ENCODE measurements at regions not wholly inside any gene's neighbourhood (a gene's known extent, or its start where the extent isn't known, plus 50 kb on each side); places are given as distances from the start of the nearest gene placed in this dataset.

DNA sequence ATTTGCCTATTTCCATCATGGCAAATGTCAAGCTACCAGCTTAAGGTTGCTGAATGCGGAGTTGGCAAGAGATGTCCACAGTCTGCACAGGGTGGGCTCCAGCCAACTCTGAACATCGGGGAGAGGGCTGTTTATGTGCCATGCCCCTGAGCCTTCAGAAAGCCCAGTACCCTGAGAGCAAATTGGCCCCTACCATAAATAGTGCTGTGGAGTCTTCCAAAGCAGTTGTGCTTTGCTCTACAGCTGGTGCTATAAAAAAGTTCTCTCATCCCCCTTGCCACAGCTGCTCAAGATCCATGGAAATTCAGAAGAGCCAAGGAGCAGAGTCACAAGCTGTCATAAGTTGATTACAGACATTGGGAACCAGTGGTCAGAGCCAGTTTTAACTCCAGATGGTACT lies 85.6 kb upstream of the CLDN14 start:
- no peaks in the 10 kb centered on the region for H3K79me2 ChIP-seq (ENCODE audit: insufficient read depth, low read length)
- no CpG with 5 or more reads among the region's 2 CpGs for WGBS (ENCODE audit: extremely low coverage, insufficient read length, low lambda C conversion rate)
- no peaks in the 10 kb centered on the region for H3K23me2 ChIP-seq (ENCODE audit: insufficient read length, low read depth, low read length, poor library complexity, severe bottlenecking)
- H3T11ph ChIP-seq (ENCODE audit: low read length) = no peak overlapping the region
- no peaks in the 10 kb centered on the region for H3K79me1 ChIP-seq (ENCODE audit: insufficient read depth, low read depth, low read length, poor library complexity, severe bottlenecking)
- H3K56ac ChIP-seq (ENCODE audit: insufficient read length, low read depth, low read length) = no peak overlapping the region
- no peak overlapping the region for H2BK12ac ChIP-seq (ENCODE audit: insufficient read length, low read depth, low read length)
- H3K14ac ChIP-seq (ENCODE audit: insufficient read depth, low read length) = no peak overlapping the region
- no peaks in the 10 kb centered on the region for H4K20me1 ChIP-seq (ENCODE audit: control insufficient read depth, insufficient read depth, insufficient read length)
- H3K4me1 ChIP-seq (ENCODE audit: insufficient read depth, low read length) = no peaks in the 10 kb centered on the region
- Mint-ChIP-seq H3K4me1 (no peaks in the 10 kb centered on the region), H3K36me3 (ENCODE audit: insufficient read depth in 1 of 3, low read depth in 3 of 3) (peaks cover 0 to 2% (median 0%) of the 10 kb centered on the region in 3 experiments; a peak in 1 of 7 replicates), H3K27ac (no peak overlapping the region), H3K27me3 (ENCODE audit: low read depth) (peaks cover 9% of the 10 kb centered on the region), H3K9me3 (peaks cover 4 to 7% of the 10 kb centered on the region in 2 experiments; a peak in 4 of 5 replicates), H3K4me3 (no peak overlapping the region)
- no peak overlapping the region for H3K18ac ChIP-seq (ENCODE audit: insufficient read length, low read depth, low read length)
- H3K9ac ChIP-seq (ENCODE audit: extremely low read depth, insufficient read length, low read length) = no peak overlapping the region
- H3K27ac ChIP-seq (ENCODE audit: insufficient read length, low read depth, low read length) = no peak overlapping the region
- no peak overlapping the region for H2BK15ac ChIP-seq (ENCODE audit: low read depth, low read length)
- H2BK20ac ChIP-seq (ENCODE audit: low read depth, low read length, poor library complexity, severe bottlenecking) = no peak overlapping the region
- H2AK5ac ChIP-seq (ENCODE audit: insufficient read length, low read length) = no peak overlapping the region
- no peak overlapping the region for H3K4me2 ChIP-seq (ENCODE audit: insufficient read depth, insufficient read length, low read length)
- no peak overlapping the region for H2BK5ac ChIP-seq (ENCODE audit: insufficient read length, low read length)
- H4K8ac ChIP-seq (replicated peaks; ENCODE audit: insufficient read length, low read depth, low read length) = no peak overlapping the region
- no peak for DNase-seq
- no peak overlapping the region for H4K91ac ChIP-seq (ENCODE audit: insufficient read length, low read depth, low read length)
- TF ChIP-seq, protein P1, sequence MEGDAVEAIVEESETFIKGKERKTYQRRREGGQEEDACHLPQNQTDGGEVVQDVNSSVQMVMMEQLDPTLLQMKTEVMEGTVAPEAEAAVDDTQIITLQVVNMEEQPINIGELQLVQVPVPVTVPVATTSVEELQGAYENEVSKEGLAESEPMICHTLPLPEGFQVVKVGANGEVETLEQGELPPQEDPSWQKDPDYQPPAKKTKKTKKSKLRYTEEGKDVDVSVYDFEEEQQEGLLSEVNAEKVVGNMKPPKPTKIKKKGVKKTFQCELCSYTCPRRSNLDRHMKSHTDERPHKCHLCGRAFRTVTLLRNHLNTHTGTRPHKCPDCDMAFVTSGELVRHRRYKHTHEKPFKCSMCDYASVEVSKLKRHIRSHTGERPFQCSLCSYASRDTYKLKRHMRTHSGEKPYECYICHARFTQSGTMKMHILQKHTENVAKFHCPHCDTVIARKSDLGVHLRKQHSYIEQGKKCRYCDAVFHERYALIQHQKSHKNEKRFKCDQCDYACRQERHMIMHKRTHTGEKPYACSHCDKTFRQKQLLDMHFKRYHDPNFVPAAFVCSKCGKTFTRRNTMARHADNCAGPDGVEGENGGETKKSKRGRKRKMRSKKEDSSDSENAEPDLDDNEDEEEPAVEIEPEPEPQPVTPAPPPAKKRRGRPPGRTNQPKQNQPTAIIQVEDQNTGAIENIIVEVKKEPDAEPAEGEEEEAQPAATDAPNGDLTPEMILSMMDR (conservative IDR thresholded peaks at IDR 0.05) = no peak
- no peaks in the 10 kb centered on the region for H3K9me3 ChIP-seq (ENCODE audit: control insufficient read depth, low read depth, low read length)
- no peak overlapping the region for H2BK120ac ChIP-seq (ENCODE audit: low read depth, low read length, poor library complexity, severe bottlenecking)
- no peak overlapping the region for H3K4ac ChIP-seq (ENCODE audit: low read depth, low read length)
- H3K23ac ChIP-seq (ENCODE audit: insufficient read length, low read depth, low read length) = no peak overlapping the region
- H4K5ac ChIP-seq (ENCODE audit: insufficient read length, low read depth, low read length) = no peak overlapping the region
- H2AFZ ChIP-seq (ENCODE audit: low read length) = no peak overlapping the region
- H3K27me3 ChIP-seq (ENCODE audit: insufficient read depth, low read length) = no peaks in the 10 kb centered on the region
